ENCODE measurements at regions not wholly inside any gene's neighbourhood (a gene's known extent, or its start where the extent isn't known, plus 50 kb on each side); places are given as distances from the start of the nearest gene placed in this dataset.

DNA sequence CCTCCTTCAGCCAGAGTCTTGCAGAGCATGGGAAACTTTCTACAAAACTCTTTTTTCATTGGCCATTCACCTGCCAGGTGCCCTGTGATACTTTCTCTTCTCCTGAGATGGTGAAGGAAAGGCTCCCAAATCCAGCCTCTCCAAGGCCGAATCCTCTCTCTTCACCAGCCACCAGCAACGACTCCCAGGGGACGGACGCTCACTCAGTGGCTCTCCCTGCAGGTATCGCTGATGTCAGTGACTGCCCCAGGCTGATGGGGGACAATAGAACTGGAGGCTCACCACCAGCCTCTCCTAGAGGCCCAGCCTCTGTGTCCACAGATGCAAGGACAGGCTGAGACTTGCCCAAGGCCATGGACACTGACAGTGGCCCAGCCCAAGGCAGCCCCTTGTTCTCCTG, 204.1 kb downstream of the BCL11B start:
- DNase-seq, result no peak

DNA sequence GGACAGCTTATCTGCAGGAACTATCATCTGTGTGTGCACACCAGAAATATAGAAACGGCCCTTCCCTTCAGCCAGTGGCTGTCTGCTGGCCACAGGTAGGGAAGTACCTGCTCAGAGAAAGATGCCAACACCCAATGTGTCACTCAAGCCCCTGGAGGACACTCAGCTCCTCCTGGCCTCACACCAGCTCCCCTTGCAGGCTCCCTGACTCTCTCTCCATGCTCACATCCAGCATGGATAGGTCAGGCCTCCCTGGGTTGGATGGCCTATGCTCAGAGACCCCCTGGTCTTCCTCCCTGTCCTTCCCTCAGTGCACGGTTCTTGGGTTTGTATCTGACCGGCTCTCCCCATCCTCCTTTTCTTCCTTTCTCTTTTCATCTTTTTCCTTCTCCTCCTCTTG, 202.1 kb downstream of the BCL11B start:
- no peak for DNase-seq

DNA sequence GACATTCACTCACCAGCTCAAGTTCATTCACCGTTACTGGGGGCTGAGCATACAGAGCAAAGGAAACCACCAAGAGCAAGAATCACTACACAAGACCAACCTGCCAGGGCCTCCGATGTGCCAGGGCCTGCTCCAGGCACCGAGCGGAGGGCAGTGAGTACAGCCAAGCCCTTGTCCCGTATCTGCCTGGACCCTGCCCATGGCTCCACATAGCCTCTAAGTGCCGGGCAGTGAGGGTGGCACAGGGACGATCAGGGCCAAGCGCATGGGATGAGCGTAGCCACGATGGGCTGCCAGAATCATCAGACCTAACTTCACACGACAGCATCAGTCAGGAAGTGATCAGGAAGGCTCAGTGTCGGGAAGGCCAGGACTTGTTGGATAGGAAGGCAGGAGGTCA, 199.6 kb downstream of the BCL11B start:
- no peak for DNase-seq

DNA sequence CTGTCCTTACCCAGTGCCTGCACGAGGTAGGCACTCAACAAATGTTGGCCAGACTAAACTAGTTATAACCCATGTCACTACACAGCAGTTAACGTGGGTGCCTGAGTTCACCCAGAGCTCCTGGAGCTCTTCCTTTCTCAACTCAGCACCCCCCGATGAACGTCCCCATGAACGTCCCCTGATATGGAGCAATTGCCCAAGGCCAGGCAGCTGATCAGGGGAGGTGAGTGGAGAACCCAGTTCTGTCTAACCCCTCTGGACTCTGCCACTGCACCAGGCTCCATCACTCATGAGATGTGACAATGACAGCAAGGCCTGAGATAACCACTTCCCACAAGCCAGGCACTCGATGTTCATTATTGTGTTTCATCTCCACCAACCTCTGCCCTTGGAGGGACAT, 199.0 kb downstream of the BCL11B start:
- no peak for DNase-seq

DNA sequence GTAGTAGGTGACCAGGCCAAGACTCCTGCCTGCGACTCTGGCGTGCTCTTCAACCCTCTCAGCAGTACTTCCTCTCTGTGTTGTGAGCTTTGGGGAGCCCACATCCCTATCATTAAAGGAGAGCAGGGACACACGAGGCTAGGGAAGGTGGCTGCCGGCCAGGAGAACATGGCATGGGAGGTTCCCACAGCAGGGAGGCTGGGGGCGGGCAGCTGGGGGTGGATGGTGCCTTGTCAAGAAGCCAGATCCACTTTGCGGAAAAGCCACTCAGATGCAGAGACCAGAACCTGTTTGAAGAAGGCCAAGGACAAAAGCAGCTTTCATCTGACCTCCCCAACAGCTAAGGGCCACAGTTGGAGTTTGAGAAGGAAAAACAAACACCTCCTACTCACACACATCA, 198.6 kb downstream of the BCL11B start:
- DNase-seq, result no peak

DNA sequence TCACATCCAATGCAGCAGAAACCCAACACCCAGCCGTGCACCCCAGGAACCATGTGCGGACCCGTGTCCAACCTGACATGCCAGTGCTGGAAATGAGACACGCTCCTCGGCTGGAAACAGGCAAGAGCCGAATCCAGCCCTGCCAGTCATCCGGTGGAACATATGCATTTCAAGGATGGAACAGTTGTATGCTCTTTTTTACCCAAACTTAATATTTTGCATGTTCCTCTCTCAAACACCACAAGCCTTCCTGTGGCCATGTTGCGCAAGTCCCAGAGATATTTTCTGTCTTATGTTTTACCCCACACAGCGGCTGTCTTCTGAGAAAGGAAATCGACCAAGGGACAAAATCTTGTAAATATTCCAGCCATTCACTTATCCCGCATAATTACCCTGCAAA, 196.9 kb downstream of the BCL11B start:
- DNase-seq, result no peak

DNA sequence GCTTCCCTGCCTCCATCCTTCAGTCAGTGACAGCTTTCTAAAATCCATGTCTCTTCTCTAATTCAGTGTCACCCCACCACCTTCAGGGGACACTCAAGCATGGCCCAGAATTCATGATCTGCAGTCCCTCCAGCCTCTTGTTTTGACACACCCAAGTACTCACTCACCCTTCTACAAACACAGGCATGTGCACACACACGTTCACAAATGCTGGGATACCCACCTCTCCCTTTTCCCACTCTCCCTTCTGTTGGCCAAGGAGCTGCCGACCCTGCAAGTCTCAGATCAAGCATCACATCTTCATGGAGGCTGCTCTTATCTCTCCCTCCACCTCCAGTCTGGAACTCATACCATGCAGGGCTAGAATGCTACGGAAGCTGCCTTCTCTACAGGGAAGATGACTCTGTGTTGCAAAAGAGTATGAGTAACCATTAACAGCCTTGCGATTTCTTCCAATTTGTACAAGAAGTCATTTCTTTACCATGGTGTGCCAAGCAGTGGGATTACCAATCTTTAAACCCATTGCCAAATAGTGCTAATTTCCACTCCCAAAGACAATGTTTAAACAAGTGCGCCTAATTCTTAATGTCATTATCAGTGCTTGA, 196.1 kb downstream of the BCL11B start:
- DNase-seq, result no peak

DNA sequence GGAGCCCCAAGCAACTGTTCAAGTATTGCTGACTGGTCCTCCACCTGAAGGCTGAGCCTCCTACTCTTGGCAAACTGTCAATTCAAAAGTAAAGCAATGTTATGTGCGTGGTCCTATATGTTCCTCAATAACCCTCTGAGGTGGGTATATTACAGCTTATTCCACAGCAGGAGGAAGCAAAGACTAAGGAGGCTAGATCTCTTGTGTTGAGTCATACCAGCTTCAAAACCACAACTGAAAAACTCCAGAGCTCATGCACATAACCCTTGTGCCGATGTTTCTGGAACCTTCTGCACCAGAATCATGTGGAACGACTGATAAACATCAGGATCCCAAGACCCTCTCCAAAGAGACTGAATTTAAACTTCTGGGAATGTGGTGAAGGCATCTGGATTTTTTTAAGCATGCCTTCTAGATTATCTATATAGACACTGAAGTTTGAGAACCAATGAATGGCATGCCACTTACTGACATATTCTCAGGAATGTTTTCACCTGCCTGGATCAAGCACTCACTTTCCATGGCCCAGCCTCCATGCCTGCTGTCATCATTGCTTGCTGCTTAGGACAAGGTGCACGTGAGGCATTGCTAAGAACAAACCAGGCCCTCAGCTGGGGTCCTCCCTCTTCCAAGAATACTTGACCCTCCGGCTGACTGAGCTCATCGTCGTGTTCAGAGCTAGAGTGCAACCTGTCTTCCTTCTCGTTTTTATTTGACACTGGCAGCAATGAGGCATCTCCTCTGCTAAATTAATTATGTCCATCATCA, 194.7 kb downstream of the BCL11B start:
- no peak for DNase-seq

DNA sequence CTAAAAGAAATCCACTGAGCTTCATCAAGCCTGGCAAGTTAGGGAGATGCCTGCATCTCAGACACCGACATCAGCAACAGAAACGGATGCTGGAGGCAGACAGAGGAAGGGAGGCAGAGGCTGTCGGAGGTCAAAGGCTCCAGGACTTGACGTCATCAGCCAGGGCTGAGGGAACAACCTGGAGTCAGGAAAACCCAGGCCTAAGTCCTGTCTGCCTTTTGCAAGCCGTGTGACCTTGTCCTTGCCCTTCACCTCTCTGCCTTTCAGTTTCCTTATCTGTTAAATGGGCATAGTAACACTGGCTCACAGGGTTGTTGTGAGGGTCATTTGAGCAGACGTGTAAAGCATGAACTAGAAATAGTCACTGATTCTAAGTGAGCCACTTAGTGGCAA, 194.2 kb downstream of the BCL11B start:
- no peak for DNase-seq

DNA sequence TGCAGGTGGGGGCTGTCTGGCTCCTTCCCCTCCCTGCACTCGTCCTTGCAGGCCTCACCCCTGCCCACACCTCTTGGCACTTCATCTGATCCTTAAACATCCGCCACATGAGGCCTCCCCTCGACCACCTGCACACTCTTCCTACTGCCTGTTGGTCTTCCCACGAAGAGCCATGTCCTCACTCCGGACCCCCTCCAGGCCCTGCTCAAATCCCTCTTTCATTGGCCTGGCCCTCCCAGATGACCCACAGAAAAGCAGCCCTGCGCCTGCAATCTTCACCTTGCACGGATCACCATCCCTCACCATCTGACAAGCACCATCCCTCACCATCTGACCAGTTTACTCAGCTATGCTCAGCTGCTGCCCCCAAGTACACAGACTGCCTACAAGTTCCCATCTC, 193.6 kb downstream of the BCL11B start:
- DNase-seq, result no peak

DNA sequence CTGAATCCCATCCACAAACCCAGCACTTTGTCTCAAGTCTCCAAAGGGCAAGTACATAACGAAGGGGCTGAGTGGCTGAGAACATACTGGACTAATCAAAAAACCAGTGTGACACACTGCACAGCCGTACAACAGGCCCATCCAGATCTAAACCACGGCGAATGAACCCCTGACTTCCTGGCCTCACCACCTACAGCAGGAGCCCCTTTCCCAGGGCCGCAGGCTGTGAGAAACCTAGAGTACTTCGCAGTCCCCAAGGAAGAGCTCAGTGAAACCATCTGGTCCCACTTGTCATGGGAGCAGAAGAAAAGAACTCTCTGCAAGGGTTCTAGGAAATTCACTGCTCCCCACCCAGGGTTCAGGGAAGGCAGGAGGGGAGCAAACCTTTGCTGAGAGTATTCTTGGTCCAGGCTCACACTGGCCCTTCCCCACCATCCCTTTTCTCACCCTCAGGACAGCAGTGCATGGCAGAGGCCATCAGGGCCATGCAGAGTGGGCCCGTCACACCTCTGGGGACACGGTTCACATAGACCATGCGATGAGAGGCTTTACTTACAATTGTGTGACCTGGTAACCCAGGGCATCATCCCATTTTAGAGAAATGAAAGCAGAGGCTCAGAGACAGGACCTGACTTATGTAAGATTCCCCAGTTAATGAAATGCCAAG, 192.8 kb downstream of the BCL11B start:
- no peak for DNase-seq

DNA sequence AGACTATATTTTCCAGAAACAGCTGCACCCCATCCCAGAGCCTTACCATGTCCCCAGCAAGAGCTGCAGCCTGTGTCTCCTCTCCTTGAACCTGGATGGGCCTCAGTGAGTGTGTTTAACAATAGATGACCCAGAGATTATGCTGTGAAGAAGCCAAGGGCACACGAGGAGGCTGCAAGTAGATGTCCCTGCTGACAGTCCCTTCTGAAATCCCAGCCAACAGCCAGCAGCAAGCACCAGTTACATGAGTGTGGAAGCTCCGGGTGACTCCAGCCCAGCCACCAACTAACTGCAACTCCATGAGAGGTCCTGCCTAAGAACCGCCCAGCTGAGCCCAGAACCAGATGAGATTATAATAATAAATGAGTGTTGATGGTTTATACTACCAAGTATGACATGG, 191.7 kb downstream of the BCL11B start:
- DNase-seq, result no peak

DNA sequence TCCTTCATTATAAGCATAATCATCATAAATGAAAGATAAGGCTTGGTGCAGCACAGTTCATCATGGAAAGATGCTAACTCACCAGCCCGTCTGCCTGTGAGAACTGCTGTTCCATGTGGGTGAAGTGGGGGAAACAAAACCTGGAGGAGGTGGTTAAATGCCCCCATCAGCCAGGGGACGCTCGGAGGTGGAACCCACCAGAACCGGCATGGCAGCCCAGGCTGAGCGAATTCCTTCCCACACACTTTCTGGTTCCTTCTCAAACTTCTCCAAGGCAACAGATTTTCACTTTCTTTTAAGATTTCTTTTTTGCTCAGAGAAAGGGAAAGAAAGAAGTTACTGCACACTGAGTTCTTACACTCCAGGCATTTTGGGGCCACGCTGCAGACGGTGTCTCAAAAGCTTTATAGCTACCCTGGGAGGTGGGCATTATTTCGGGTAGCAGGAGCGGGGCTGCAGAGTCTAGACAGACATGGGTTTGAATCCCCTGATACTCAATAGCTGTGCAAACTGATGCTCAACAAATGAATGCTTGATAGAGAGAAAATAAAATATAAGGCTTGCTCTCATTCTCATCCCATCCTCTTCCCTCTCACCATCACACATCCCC, 190.7 kb downstream of the BCL11B start:
- DNase-seq, result no peak

DNA sequence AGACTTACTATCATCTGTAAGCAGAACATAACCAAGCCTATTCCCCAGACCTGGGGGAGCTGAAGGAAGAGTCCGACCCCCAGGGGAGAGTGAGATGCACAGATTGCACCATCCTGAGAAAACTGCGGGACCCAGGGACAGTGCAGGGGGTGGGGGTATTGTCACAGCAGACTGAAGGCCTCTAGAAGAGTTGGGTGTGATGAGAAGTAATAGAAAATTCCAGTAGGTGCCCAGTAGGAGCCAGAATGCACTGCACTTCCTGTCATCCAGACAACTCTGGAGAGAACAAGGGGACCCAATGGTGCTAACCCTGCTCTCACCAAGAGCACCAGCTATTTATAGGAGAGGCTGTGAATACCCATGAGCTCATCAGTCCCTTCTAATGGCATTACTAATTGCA, 190.1 kb downstream of the BCL11B start:
- DNase-seq, result no peak

DNA sequence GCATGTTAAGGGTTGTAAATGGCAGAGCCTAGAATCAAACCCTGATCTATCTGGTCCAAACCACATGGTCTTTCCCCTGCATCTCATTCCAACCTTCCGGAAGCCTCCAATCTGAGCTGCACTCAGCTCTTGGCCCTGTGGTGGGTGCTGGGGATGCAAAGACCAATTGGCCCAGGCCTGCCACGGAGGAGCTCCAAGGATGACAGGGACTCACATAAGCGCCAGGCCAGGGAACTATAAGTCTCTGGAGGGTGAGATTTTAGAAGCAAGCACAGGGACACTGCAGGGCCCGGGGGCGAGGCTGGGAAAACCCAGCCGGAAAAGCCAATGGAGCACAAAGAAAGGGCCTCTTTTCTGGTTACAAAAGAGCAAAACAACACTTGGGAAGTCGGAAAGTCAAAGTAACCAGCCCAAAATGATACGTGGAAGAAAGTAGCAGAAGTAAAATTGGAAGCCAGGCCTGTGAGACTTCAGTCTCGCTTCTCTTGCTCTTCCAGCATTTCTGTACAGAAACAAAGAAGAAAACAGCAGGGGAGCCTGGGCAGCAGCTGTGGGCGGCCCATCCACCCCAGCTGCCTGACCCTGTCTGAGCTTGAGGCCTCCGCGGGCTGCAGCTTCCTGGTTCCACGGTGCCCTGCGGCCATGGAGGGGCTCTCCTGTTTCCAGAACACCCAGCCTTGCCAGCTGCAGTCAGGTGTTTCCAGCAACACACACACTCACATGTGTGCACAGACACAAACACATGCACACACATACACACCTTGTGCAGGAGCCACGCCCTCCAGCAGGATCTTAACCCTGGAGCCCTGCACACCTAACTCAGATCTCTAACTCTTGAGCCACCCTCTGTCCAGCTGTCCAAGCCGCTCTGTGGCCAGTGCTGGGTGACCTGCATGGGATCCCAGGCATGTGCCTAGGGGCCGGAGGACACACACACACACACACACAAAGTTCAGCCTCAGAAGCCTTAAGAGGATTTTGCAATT, 178.2 kb downstream of the BCL11B start:
- no peak for DNase-seq

DNA sequence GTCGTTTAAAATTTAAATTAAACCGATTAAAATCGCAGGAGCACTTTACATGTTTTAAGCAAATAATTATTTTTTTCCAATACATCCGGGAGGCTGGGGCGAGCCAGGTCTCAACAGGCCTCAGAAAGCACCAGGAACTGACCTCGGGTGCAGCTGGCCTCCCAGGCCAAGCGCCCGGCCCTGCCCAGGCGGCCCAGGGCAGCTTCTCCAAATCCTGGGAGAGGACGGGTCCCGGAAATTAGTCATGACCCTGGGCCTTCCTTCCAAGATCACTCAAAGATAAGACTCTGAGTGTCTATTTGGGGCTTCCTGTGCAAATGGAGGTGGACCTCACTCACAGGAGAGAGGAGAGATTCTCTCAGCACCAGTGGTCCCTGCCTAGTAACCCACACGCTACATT, 177.1 kb downstream of the BCL11B start:
- no peak for DNase-seq

DNA sequence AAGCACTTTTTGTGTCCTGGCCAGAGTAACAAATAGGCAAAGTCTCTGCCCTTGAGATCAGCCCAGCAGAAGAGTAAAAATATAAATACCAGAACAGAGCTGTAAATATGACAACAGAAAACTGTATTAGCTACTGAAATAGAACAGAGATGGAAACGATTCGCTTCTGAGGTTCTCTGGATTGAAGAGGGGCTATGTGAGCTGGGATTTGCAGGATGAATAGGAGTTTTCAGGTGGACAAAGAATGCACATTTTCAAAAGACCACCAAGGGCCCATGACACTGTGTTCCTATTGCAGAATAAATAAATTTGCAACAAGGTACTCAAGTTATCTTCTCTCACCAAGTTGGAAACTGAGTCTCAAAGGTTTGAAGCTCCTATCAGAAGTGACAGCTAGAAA, 176.6 kb downstream of the BCL11B start:
- no peak for DNase-seq

DNA sequence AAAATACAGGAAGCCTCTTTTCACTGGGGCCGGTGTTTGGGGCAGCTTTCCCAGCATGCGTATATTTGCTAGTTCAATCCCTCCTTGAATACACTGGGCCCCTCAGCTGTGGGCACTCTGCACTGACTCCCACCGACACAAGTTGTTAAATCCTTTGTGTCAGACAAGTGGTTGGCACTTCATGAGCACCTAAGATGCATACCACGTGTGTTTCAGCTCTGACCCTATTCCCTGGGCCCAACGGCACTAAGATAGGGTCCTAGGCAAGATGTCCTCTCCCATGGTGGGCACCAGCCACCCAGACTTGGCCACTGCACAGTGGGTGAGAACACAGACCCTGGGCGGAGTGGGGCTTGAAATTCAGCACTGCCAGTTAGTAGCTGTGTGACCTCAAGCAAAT, 173.8 kb downstream of the BCL11B start:
- DNase-seq, result no peak

DNA sequence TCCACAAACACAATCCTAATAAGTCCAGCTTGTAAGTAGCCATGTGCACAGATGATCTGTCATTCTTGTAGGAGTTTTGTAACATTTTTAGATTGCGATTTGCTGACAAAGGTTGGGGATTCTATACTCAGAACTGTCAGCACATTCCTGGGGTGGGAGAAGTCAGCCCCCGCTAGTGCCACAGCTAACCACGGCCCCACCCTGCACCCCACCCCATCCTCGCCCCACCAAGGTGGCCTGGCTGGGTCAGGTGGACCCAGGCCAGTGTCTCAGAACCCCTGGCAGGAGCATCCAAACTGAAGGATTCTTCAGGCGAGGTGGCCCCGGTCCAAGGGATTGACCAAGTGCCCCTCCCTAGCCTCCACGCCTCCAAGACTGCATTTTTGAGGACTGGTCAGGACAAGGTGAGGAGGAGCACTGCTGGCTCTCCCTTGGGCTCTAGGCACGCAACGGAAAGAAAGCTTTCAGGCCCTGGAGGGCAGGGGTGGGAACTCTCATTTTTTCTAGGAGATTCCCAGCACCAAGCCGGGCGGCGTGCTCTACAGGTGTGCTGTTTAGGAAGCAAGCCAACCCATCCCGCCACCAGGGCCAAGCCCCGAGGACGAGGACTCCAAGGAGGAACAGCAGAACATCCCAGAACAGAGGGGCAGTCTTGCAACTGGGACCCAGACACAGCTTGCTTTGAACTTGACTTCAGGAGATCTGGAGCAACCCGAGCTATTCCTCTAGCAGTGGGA, 172.8 kb downstream of the BCL11B start:
- DNase-seq, result no peak

DNA sequence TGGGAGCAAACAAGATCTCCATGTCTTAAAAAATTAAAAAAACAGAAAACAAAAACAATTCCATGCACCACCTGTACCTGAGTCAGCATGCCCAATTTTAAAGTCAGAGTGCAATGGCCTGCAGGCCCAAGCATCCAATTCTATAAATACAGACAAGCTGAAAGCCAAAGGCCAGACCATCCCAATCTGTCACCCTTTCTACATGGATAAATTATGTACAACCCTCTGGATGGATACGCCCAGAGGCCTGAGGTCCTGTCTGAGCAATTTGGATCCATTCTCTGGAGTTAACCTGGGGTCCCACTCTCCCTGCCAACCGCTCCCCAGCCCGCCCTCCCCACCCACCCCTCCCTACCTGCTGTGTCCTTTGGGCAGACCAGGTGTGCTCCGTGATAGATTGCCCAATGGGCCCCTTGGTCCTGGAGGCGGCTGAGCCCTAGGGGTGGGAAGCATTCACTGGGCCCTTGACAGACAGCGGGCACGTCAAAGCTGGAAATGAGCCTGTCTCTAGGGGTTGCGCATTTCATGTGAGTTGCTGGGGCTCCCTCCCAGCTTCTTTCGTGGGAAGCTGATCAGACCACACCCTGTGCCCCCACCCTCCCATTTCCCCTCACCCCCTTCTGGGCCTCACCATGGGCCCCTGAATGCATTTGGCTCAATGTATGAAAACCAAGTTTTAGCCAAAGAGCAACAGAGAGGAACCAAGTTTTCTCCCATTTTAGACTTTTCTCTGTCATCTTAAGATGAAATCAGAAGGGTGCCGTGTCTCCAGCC, 171.3 kb downstream of the BCL11B start:
- no peak for DNase-seq

DNA sequence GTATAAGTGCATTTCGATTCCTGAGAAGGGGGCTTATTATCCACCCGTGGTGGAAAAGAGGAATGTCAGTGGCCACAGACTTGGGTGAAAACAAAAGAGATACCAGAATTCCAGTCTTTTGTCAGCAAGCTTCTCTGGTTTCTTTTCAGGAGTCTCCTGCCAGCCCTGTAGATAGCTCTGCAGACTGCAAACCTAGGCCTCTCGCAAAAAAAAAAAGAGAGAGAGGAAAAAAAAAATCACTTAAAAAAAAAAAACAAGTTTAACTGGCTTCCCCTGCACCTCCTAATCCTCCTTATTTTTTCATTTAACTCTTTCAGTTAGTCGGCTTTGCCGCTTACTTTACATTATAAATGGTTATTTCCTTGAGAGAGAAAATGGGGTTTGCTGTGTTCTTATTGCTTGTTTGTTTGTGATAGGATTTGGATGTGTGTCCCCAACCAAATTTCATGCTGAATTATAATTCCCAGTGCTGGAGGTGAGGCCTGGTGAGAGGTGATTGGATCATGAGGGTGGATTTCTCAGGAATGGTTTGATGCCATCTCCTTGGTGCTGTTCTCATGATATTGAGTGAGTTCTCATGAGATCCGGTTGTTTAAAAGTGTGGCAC, 170.0 kb downstream of the BCL11B start:
- no peak for DNase-seq
